ENCODE measurements at regions not wholly inside any gene's neighbourhood (a gene's known extent, or its start where the extent isn't known, plus 50 kb on each side); places are given as distances from the start of the nearest gene placed in this dataset.

- peak; percentile 38 for TF ChIP-seq CTCF (IDR thresholded peaks at IDR 0.05)
- TF ChIP-seq EZH2 (IDR thresholded peaks at IDR 0.05), result no peak
Observed at GRCh38 chr22:23376256-23376655, 195.9 kb downstream of the BCR start.

Data from neural progenitor cell (in vitro differentiated cells).